Kidney tubule cell (primary cell): ENCODE measurements at regions not wholly inside any gene's neighbourhood (a gene's known extent, or its start where the extent isn't known, plus 50 kb on each side); places are given as distances from the start of the nearest gene placed in this dataset.
"Not testable (repeated sequence)": the region's sequence is repeated elsewhere in the genome, so short reads cannot be mapped to it uniquely, and the experiment has no call there.

Source experiments
- DNase-seq: peaks from one replicate; pipeline ENCODE4 v3.0.0-alpha.2; 2018; ENCODE audit warnings: low spot score

DNA sequence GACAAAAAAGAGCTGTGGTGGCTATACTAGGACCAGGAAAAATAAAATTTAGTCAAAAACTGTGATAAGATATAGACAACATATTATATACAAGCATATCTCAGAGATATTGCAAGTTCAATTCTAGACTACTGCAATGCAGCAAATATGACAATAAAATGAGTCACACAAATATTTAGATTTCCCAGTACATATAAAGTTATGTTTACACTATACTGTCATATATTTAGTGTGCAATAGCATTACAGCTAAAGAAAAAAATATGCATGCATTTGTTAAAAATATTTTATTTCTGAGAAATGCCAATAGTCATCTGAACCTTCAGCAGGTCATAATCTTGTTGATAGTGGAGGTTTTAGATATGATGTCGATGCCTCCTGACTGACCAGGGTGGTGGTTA lies 72.1 kb downstream of the AKR1C4 start:
- DNase-seq = no peak

- DNase-seq = no peak
These were observed 73.2 kb downstream of the AKR1C4 start for GRCh38 chr10:5269791-5270190.

DNA sequence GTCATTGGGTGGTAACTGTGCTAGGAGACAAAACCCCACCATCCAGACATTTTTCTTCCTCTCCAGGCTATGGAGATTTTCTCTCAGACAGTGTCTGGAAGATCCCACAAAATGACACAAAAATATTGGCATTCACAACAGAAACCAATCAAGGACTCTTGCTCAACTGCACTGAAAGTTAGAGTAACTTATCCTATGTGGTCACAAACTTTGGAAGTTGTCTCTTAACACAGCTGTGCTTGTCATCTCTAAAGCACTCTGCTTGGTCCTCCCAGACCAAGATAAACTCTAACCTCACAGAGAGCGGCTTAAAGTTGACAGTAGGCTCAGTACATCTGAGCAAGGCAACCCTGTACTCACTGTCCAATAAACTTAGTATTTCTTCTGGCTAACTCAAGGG lies 74.9 kb downstream of the AKR1C4 start:
- DNase-seq = no peak

DNA sequence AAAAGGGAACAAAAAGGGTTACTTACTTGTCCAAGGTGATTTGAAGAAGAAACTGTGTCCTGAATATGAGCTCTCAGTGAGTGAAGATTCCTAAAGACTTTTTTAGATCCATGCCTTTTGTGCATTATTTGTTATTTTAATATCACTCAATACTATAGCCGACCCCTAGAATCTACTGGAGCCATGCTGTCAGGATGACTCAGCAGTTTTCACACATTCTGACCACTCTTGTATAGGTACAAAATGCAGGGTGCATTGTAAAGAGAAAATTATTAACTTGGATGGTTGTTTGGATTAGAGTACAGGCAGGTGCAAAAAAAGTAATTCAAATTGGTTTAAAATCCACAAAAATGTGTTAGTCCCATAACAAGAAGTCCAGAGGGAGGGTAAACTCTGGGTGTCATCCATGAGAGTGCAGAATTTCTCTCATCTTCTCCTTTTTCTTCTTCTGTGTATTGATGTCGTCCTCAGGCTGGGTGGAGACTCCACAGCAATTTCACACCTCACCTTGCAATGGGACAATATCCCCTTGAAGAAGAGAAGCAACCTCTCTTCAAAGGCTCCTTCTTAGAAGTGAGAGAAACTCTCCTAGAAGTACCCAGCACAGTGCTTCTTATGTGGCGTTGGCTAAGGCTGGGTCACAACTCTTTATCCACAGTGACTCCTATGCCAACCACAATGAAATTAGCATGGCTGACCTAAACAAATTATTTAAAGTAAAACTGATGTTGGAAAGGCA lies 75.6 kb downstream of the AKR1C4 start:
- no peak for DNase-seq

DNA sequence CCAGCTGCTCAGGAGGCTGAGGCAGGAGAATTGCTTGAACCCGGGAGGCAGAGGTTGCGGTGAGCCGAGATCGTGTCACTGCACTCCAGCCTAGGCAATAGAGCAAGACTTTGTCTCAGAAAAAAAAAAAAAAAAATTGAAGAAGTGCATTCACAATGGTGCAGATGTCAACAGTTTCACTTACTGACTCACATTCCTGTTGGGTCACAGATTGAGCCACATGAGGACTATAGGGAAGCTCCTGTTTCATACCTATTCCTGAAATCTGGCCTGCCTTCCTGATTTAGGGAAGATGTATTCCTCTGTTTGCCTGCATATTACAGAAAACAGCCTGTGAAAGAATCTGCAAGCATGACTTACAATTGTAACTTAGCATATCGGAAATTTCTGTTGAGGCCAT lies 78.2 kb downstream of the AKR1C4 start:
- no peak for DNase-seq

- DNase-seq = no peak
These were observed 83.4 kb upstream of the UCN3 start for GRCh38 chr10:5281356-5281755.

GRCh38 chr10:5282137-5282536 lies 82.6 kb upstream of the UCN3 start:
- no peak for DNase-seq

DNA sequence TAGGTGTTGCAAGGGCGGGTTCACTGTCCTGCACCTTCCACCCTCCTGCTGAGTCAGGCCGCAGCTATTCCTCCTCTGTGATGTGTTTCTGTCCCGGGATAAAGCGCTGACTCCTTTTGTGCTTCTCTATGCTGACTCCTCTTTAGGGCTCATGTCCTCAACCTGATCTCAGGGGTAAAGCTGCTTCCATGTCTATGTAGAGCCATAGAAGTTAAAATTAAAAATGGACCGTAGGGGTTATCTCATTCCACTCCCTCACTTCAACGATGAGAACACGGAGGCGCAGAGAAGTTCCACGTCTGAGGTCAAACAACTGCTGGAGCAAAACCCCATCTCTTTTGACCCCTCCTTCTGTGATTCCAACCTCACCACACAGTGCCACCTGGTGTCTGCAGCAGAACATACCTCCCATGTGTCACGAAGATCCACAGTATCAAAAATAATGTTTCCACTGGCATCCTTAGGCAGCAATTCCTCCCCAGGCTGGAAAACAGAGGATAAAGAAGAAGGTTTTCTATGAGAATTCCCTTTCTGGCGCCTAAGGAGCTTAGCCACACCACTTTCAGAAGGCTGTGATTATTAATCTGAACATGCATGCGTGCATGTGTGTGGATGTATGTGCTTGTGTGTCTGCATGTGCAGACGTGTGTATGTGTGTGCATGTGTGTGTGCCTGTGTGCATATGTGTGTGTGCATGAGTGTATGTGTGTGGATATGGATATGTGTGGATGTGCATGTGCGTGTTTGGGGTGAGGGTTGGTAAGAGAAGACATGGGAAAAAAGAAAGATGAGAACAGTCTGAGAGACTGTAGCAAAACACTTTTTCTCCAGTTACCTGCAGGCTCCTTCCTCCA lies 81.2 kb upstream of the UCN3 start:
- DNase-seq = peak; percentile 82

DNA sequence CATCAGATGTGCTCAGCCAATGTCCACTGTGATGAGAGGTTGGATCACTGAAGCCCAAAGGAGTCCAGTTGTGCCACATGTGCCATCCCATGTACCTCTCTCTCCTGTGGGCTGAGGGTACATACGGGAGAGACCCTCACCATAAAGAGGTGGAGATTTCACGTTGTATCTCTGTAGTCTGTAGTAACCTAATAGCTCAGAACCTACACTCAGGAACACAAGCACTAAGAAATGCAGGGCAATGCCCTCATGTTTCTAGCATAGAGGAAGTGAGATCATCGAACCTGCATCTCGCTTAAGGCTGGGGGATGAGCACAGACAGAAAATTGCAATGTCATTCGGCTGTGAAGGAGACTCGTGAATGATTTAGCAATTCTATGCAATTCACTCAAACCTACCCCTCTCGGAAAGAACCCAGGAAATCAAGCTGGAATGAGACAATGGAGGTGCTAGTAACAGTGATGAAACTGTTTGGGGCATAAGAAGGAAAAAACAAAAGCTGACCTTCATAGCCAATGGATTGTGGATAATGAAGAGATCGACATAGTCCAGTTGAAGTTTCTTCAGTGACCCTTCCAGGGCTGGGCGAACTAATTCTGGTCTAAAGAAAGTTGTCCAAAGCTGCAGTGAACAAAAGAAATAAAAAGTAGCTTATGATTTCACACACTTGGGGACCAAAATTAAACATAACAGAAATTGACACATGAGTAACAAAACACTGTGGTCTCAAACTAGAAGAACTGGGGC lies 80.3 kb upstream of the UCN3 start:
- peak; percentile 91 for DNase-seq

- no peak for DNase-seq
These were observed 79.6 kb upstream of the UCN3 start for GRCh38 chr10:5285186-5285585.

DNA sequence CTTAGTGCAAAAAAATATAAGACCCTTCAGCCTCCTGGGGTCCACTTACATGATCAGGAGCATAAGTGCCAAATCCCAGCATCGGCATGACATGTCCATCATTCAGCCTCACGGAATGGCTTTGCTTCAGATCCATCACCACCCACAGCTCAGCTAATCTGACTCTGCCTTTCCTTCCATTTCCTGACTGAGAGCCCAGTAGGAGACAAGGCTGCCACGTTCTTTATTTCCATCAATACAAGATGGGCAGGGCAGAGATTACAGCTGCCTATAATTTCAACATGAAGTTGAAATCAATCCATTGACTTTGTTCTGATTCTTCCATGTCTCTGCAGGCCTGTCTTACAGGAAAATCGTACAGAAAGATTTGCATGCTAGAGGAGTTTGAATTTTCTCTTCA lies 76.4 kb upstream of the UCN3 start:
- no peak for DNase-seq

GRCh38 chr10:5289228-5289627 lies 75.5 kb upstream of the UCN3 start:
- DNase-seq = not testable (repeated sequence)

DNA sequence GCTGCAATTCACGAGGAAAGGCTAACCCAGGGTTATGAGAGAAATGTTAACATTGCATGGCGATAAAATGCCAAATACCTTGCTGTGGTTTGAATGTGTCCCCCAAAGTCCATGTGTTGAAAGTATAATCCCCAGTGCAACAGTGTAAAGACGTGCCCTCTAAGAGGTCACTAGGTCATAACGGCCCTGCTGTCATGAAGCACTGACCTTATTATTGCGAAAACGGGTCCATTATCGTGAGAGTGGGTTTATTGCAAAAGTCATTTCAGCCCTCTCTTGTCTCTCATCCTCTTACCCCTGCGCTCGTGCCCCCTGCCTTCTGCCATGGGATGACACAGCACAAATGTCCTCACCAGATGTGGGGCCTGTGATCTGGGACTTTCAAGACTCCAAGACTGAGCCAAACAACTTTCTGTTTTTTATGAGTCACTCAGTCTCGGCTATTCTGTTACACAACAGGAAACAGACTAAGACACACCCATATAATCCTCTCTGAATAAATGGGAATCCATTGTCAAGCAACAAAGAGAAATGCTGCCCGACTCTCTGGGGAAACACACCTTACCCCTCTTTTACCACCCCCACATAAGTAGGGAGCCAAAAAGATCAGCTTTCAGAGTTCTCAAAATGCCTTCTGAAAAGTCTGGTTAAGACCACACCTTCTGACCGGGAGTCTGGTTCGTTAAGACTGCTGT lies 73.1 kb upstream of the UCN3 start:
- peak; percentile 69 for DNase-seq

DNA sequence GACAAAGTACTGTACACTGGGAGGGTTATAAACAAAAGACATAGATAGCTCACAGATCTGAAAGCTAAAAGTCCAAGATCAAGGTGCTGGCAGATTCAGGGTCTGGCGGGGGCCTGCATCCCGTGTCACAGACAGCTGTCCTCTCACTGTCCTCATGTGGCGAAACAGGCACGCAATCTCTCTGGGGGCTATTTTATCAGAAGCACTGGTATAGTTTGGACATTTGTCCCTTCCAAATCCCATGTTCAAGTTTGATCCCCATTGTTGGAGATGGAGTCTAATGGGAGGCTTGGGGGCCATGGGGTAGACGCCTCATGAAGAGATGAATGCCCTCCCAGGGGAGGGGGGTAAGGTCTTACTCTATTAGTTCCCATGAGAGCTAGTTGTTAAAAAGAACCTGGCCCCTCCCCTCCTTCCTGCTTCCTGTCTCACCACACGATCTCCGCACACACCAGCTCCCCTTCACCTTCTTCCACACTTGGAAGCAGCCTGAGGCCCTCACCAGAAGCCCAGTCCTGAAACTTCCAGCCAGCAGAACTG lies 72.5 kb upstream of the UCN3 start:
- DNase-seq = no peak

DNA sequence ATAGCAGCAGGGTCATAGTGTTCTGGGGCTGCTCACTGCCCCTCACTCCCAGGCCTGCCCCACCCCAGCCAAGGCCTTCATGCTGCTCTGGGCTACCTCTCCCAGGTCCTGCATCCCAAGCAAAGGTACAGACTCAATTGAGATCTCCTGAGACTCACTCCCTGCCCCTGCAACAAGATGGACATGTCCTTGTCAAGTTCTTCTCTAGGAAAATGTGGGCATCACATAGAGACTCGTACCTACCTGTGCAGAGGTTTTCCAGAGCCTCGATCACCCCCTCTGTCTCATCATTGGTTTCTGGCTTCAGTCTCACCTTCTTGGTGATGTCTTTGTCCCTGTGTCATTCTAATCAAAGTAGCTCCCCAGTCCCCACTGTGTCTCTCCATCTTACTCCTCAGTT lies 71.8 kb upstream of the UCN3 start:
- DNase-seq = not testable (repeated sequence)

DNA sequence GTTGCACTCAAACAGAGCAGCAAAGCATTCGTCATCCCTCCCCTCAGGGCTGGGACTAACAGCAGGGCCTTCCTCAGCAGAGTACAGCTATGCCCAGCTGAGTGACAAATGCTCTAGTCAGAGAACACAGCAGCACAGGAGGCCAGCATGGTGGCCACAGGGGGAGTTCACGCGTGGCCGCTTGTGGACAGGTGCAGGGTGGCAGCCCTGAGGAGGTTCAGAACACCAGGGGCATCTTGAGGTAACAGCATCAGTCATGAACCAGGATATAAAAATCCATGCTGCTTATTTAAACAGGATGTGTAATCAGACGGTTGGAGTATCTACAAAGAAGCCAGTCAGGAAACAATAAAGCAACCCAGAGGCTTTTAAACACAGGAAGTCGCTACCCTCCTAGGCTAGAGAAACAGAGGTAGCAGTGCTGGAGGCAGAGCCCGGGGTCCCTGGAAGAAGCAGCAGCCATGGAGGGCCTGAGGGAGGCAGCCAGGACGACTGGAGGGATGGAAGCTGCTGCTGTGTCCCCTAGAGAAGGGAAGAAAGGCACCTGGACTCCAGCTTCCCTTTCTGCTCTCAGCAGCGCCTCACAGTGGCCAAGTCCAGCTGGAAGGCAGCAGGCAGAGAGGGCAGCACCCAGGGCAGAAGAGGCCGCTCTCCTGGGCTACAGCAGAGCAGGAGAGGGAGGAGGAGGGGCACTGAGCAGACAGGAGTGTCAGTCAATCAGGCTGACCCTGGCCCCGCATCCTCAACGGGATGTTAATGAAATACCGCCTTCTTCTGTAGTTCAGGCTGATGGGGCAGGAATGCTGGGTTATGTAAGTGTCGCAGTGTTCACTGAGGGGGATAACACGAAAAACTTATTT lies 70.8 kb upstream of the UCN3 start:
- DNase-seq = peak; percentile 70

GRCh38 chr10:5297466-5297865 lies 67.3 kb upstream of the UCN3 start:
- DNase-seq = no peak

GRCh38 chr10:5297996-5298395 lies 66.8 kb upstream of the UCN3 start:
- no peak for DNase-seq

DNA sequence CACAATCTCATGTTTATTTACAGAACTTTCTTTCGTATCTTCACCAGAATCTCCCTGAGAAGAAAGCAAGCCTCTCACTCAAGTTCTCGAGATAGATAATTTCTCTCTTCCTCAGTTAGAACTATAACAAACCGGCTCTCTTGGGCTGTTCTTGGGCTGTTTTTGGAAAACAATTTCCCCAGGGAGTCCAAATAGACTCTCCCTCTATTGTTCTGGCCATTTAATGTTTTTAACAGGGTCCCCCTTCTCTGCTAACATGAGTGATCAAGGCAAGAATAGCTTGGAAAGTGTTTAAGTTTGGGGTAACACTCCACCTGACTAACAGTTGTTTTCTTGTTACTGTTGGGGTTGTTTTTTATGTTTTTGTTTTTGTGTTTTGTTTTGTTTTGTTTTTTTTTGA lies 64.8 kb upstream of the UCN3 start:
- no peak for DNase-seq

DNA sequence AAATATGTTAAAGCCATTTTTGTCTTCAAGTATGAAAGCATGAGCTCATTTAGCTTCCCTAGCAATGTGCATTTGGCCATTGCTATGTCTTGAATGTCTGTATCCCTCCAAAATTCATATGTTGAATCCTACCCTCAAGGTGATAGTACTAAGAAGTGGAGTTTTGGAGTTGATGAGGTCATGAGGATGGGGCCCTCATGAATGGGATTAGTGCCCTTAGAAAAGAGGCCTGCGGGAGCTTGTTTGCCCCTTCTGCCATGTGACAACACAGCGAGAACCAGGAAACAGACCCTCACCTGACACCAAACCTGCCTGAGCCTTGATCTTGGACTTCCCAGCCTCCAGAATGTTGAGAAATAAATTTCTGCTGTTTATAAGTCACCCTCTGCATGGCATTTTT lies 61.3 kb upstream of the UCN3 start:
- DNase-seq = no peak

- no peak for DNase-seq
These were observed 59.4 kb upstream of the UCN3 start for GRCh38 chr10:5305374-5305773.
